ENCODE measurements at regions not wholly inside any gene's neighbourhood (a gene's known extent, or its start where the extent isn't known, plus 50 kb on each side); places are given as distances from the start of the nearest gene placed in this dataset.

- no peak for TF ChIP-seq CTCF (IDR thresholded peaks at IDR 0.05)
- no peak for TF ChIP-seq POLR2AphosphoS5 (IDR thresholded peaks at IDR 0.05)
These were observed 95.7 kb upstream of the MED13 start for GRCh38 chr17:62160816-62161215.

Measured in suprapubic skin (tissue), 3 donors.